Body of pancreas (tissue), 4 donors: ENCODE measurements at regions not wholly inside any gene's neighbourhood (a gene's known extent, or its start where the extent isn't known, plus 50 kb on each side); places are given as distances from the start of the nearest gene placed in this dataset.

Experiments
- ATAC-seq: fragments of 150-250 bp; one replicate; pipeline ENCODE4 v1.9.1; 2016
- DNase-seq, 4 donors: peaks; one replicate each; pipeline ENCODE4 v3.0.0-alpha.2; 2019
- H3K27ac ChIP-seq, 4 donors: fragments of 200-600 bp; sonication (generic); 1 replicate in 3 of 4; 2 replicates in 1 of 4; pipeline versions ENCODE4 v1.5.1 to v1.6.1; 2016 to 2019; ENCODE audit warnings: mild to moderate bottlenecking in 1 of 4, mixed read lengths in 1 of 4, moderate library complexity in 1 of 4
- H3K27me3 ChIP-seq, 2 donors: fragments of 200-600 bp; sonication (generic); one replicate each; pipeline ENCODE4 v1.6.0; 2016; ENCODE audit warnings: mild to moderate bottlenecking in 1 of 2
- H3K36me3 ChIP-seq, 2 donors: fragments of 200-600 bp; sonication (generic); replicated peaks in 1 of 2; 2 replicates each; pipeline ENCODE4 v1.5.1; 2016; ENCODE audit warnings: low read depth in 2 of 2; ENCODE audit not compliant: insufficient read depth in 1 of 2
- H3K4me1 ChIP-seq: fragments of 200-600 bp; sonication (generic); one replicate; pipeline ENCODE4 v1.6.0; 2016
- H3K4me3 ChIP-seq, 2 donors: fragments of 200-600 bp; sonication (generic); 1 replicate in 1 of 2; 2 replicates in 1 of 2; pipeline ENCODE4 v1.5.1; 2016 to 2019
- H3K9me3 ChIP-seq, 3 donors: fragments of 200-600 bp; sonication (generic); 1 replicate in 2 of 3; 2 replicates in 1 of 3; pipeline ENCODE4 v1.5.1; 2016
- POLR2A ChIP-seq, 3 donors: fragments of 450-650 bp; IDR thresholded peaks; one replicate each; pipeline ENCODE4 v1.6.1; 2016; ENCODE audit warnings: antibody characterized with exemption in 3 of 3, mild to moderate bottlenecking in 2 of 3
- WGBS, 2 donors: methylation state at CpG; one replicate each; pipeline ENCODE4 v1.1.5; 2017; 5-methylcytosine and 5-hydroxymethylcytosine counted together
- intact Hi-C: fragments of 100-400 bp; cut with DNase I; formaldehyde crosslinking; loops from one replicate; pipeline ENCODE4 v1.15.1; 2023
- TF ChIP-seq, protein P1 (sequence below), 7 experiments: fragments of 450-650 bp in 4 of 7; fragments of 200-600 bp in 3 of 7; sonication (generic) in 3 of 7; IDR thresholded peaks; one replicate each; pipeline ENCODE4 v1.5.1; 2016 to 2019; ENCODE audit warnings: antibody characterized with exemption in 7 of 7

DNA sequence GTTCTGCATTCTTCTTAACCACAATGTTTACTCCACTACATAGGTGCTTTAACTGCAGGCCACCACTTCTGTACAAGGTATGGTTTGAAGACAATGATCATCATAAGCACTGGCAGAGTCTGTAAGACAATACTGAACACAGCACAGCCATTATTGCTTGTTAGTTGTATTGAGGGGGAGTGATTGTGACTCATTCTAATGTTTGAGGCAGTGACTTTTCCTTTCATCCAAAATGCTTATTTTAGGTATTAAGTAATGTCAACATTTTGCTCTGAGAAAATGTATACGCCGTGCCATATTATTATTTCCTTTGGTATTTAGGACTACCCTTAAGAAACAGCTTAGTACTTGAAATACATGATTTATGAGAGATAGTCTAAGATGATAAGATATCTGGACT lies 618.2 kb upstream of the ZNF717 start:
- Histone ChIP-seq H3K27me3 (no peaks in the 10 kb centered on the region), H3K9me3 (no peaks in the 10 kb centered on the region), H3K4me1 (no peaks in the 10 kb centered on the region), H3K27ac (no peak overlapping the region), H3K36me3 (no peaks in the 10 kb centered on the region), H3K4me3 (no peak overlapping the region)
- no peak for TF ChIP-seq POLR2A (IDR thresholded peaks at IDR 0.05)
- DNase-seq (no peak), ATAC-seq (no peak)
- intact Hi-C loops, result no loop called here
- 55 to 96% methylated on average over 2 of the region's 2 CpGs for WGBS, 2 donors

DNA sequence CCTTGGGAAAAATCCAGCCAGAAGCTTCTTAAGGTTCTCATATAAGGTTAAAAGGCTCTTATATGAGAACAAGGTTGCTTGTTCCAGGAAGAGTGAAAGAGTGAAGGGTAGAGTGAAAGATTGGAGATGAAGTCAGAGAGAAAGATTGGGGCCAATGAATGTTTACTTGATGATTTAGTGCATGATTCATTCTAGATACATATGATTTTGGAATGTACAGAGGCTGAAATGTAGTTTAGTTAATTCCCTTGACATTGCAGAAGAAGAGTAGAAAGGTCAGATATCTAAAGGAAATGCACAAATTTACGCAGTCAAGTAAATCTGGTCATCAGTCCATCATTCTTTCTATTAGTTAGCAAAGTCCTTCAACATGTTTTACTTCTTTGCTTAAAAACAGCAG lies 619.8 kb upstream of the ZNF717 start:
- 83 to 85% methylated on average over 1 of the region's 1 CpG for WGBS, 2 donors
- Histone ChIP-seq H3K4me3 (no peak overlapping the region), H3K9me3 (no peaks in the 10 kb centered on the region), H3K27me3 (no peaks in the 10 kb centered on the region), H3K27ac (no peak overlapping the region), H3K36me3 (no peaks in the 10 kb centered on the region), H3K4me1 (no peaks in the 10 kb centered on the region)
- DNase-seq (no peak), ATAC-seq (no peak)
- TF ChIP-seq, protein P1, sequence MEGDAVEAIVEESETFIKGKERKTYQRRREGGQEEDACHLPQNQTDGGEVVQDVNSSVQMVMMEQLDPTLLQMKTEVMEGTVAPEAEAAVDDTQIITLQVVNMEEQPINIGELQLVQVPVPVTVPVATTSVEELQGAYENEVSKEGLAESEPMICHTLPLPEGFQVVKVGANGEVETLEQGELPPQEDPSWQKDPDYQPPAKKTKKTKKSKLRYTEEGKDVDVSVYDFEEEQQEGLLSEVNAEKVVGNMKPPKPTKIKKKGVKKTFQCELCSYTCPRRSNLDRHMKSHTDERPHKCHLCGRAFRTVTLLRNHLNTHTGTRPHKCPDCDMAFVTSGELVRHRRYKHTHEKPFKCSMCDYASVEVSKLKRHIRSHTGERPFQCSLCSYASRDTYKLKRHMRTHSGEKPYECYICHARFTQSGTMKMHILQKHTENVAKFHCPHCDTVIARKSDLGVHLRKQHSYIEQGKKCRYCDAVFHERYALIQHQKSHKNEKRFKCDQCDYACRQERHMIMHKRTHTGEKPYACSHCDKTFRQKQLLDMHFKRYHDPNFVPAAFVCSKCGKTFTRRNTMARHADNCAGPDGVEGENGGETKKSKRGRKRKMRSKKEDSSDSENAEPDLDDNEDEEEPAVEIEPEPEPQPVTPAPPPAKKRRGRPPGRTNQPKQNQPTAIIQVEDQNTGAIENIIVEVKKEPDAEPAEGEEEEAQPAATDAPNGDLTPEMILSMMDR (IDR thresholded peaks at IDR 0.05), result no peak
- TF ChIP-seq POLR2A (IDR thresholded peaks at IDR 0.05), result no peak
- intact Hi-C loops, result no loop called here

DNA sequence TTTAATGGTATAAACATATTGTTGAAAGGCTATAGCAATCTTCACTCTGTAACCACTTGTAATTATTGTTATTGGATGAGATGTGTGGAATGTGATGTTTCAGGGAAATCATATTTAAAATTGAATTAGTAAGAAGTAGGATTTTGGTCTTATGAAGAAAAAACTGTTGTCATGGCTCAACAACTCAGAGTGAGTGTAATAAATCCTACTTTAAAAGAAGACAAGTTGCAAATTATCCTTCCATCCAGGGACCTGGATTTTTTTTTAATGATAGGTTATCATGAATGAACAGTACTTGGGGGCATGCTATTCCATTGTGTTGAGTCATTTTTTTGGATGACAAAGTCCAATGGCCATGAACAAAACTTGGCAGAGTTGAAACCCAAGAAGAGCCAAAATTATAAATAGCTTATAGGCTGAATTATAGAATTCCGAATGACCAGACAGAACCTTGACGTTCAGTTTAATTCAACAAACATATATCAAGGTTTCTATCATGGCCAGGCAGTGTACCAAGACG lies 625.5 kb upstream of the ZNF717 start:
- no peak overlapping the region for H3K27ac ChIP-seq
- intact Hi-C loops, result no loop called here
- 43 to 53% methylated on average over 3 of the region's 3 CpGs for WGBS, 2 donors
- no peak for DNase-seq
- TF ChIP-seq POLR2A (IDR thresholded peaks at IDR 0.05), result no peak
- TF ChIP-seq, protein P1 (IDR thresholded peaks at IDR 0.05), result no peak
- H3K4me1 ChIP-seq, result no peaks in the 10 kb centered on the region
- H3K36me3 ChIP-seq, result no peaks in the 10 kb centered on the region
- no peaks in the 10 kb centered on the region for H3K9me3 ChIP-seq
- no peak overlapping the region for H3K4me3 ChIP-seq
- no peak for ATAC-seq
- no peaks in the 10 kb centered on the region for H3K27me3 ChIP-seq

DNA sequence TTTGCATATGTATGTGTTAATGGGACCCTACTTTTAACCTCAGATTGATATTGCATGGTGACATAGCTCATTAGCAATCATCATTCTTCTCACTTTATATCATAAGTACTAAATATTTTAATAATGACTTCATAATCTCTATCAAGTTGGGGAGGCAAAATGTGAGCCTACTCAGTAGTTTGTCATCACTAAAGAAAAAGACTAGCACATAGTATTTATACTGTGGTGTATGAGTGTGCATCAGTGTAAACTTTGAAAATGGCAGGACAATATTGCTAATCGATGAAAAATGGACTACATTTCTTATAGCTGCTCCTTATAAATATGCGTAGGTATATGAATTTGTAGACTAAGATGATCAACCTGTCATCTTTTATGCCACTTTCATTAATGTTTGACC lies 624.5 kb upstream of the ROBO2 start:
- WGBS, 2 donors, result 79 to 91% methylated on average over 2 of the region's 2 CpGs
- no peak for DNase-seq

DNA sequence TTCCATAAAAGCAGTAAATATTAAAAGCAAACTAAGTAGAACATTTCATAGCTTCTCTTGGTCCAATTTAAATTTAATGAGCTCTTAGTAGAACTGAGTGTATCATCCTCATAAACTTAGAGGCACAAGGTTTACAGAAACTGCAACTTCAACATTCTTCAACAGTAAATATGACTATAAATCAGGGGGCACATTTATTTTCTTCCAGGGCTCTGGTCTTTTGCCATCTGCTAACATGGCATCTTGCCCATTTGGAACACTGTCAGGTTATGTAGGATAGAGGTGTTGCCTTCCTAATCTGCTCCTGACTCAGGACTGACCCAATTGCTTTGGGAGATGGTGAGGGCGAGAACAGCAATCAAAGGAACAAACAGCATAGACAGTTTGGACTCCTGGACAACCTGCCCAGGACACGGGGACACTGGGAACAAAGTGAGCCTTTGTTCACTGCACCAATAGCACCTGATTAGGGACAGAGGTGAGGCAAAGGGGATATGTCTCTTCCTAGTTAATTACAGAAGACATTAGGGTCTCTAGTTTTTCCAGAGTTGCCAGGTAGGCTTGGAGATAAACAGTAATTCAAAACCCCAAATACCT lies 610.2 kb upstream of the ROBO2 start:
- Histone ChIP-seq H3K9me3 (no peaks in the 10 kb centered on the region), H3K36me3 (no peaks in the 10 kb centered on the region), H3K27me3 (no peaks in the 10 kb centered on the region), H3K4me1 (no peaks in the 10 kb centered on the region), H3K4me3 (no peak overlapping the region), H3K27ac (no peak overlapping the region)
- DNase-seq (no peak), ATAC-seq (no peak)
- WGBS, 2 donors, result 15 to 16% methylated on average over 2 of the region's 2 CpGs
- TF ChIP-seq, protein P1 (IDR thresholded peaks at IDR 0.05), result no peak
- TF ChIP-seq POLR2A (IDR thresholded peaks at IDR 0.05), result no peak
- intact Hi-C loops, result no loop called here

More for the DNA sequence above, 624.5 kb upstream of the ROBO2 start:
- no peak for TF ChIP-seq POLR2A (IDR thresholded peaks at IDR 0.05)
- TF ChIP-seq, protein P1 (IDR thresholded peaks at IDR 0.05), result no peak
- no peak for ATAC-seq
- Histone ChIP-seq H3K27ac (no peak overlapping the region), H3K4me1 (no peaks in the 10 kb centered on the region), H3K36me3 (no peaks in the 10 kb centered on the region), H3K9me3 (no peaks in the 10 kb centered on the region), H3K4me3 (no peak overlapping the region), H3K27me3 (no peaks in the 10 kb centered on the region)
- intact Hi-C loops, result no loop called here
